ENCODE measurements at regions not wholly inside any gene's neighbourhood (a gene's known extent, or its start where the extent isn't known, plus 50 kb on each side); places are given as distances from the start of the nearest gene placed in this dataset.

DNA sequence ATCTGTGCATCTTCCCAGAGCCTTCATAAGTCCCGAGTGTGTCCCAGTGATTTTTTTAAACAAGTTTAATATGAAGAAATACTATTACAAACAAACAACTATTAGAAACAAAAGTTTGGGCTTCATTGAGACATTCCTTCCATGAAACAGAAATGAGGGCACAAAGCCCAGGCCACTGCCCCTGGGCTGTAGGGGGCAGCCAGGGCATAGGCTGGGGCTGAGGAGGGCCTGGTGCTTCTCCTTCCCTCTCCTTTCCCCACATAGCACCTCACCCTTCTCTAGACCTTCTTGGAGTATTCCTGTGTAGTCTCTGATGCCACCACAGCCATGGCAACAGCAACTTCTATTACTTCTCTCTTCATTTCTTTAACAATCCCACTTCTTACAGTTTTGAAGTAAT is 348.2 kb downstream of the IRX2 start:
- Histone ChIP-seq H3K9ac (replicated peaks in 1 of 4; ENCODE audit: extremely low read depth in 1 of 4, low read depth in 3 of 4, low read length in 3 of 4) (no peak overlapping the region), H3K79me2 (ENCODE audit: control insufficient read depth in 1 of 2, insufficient read depth in 2 of 2, low read length in 2 of 2) (no peaks in the 10 kb centered on the region), H3K27ac (ENCODE audit: low read depth, low read length) (no peak overlapping the region), H4K91ac (replicated peaks; ENCODE audit: insufficient read length, low read length) (no peak overlapping the region), H4K8ac (ENCODE audit: extremely low read depth, insufficient read depth, low read length) (no peak overlapping the region), H2BK12ac (ENCODE audit: low read depth, low read length) (no peak overlapping the region), H2BK5ac (ENCODE audit: low read depth, low read length) (no peak overlapping the region), H3K27me3 (replicated peaks in 1 of 4; ENCODE audit: control insufficient read depth in 3 of 4, extremely low read depth in 1 of 4, insufficient read depth in 3 of 4, low read length in 3 of 4) (no peaks in the 10 kb centered on the region), H3K4me3 (ENCODE audit: extremely low read depth in 1 of 4, insufficient read depth in 2 of 4, low read depth in 3 of 4, low read length in 4 of 4) (no peak overlapping the region), H3K4me2 (ENCODE audit: insufficient read depth in 1 of 2, low read depth in 2 of 2, low read length in 2 of 2) (no peak overlapping the region), H2BK15ac (ENCODE audit: low read length) (no peak overlapping the region), H2BK20ac (ENCODE audit: low read length) (no peak overlapping the region), H3K4me1 (replicated peaks in 1 of 4; ENCODE audit: control insufficient read depth in 3 of 4, insufficient read depth in 4 of 4, low read length in 3 of 4) (no peaks in the 10 kb centered on the region), H2BK120ac (replicated peaks; ENCODE audit: low read depth, low read length) (no peak overlapping the region), H4K5ac (ENCODE audit: insufficient read length, low read depth, low read length) (no peak overlapping the region), H3K79me1 (ENCODE audit: low read depth, low read length) (no peaks in the 10 kb centered on the region), H2AK5ac (ENCODE audit: low read depth, low read length) (no peak overlapping the region), H3K23ac (ENCODE audit: insufficient read length) (no peak overlapping the region), H3K14ac (ENCODE audit: insufficient read length) (no peak overlapping the region), H3K23me2 (ENCODE audit: low read depth, low read length) (no peaks in the 10 kb centered on the region), H2AFZ (ENCODE audit: low read length) (no peak overlapping the region), H3K36me3 (ENCODE audit: control insufficient read depth in 2 of 4, insufficient read depth in 4 of 4, low read length in 3 of 4) (no peaks in the 10 kb centered on the region), H3K4ac (replicated peaks; ENCODE audit: insufficient read length, low read depth, low read length) (no peak overlapping the region), H4K20me1 (replicated peaks in 1 of 2; ENCODE audit: control insufficient read depth in 1 of 2, insufficient read depth in 2 of 2, low read length in 2 of 2) (no peaks in the 10 kb centered on the region), H3K56ac (replicated peaks; ENCODE audit: insufficient read length, low read depth, low read length) (no peak overlapping the region), H3K18ac (ENCODE audit: extremely low read depth, low read length) (no peak overlapping the region), H3K9me3 (ENCODE audit: insufficient read depth in 2 of 2, low read depth in 1 of 2, low read length in 1 of 2) (peaks cover 4 to 5% of the 10 kb centered on the region in 2 experiments; a peak in 2 of 4 replicates)
- FAIRE-seq (no peak), DNase-seq (ENCODE audit: low read depth in 1 of 2, low spot score in 2 of 2) (no peak)
- ChIA-PET CTCF (ENCODE audit: partially characterized antibody) (interaction anchor here (1.4 kb wide), 2 partner anchors 12 to 13 kb away, joined by 3 to 4 read pairs; no protein-coding TSS in a partner anchor), POLR2A (ENCODE audit: partially characterized antibody) (no interaction called here)
- 92% methylated on average over 1 of the region's 1 CpG; no CpG with 5 or more reads in 1 of the 2 experiments for WGBS, 2 experiments (ENCODE audit: extremely low coverage in 1 of 2, insufficient coverage in 1 of 2, insufficient read length in 1 of 2, insufficient replicate concordance in 2 of 2, low coverage in 1 of 2, low lambda C conversion rate in 2 of 2, missing lambda C conversion rate in 1 of 2)
- TF ChIP-seq HDAC6 (IDR thresholded peaks at IDR 0.05; ENCODE audit: low read depth, low read length) (no peak), JUN (IDR thresholded peaks at IDR 0.05; ENCODE audit: low read depth, low read length) (no peak), SP4 (IDR thresholded peaks at IDR 0.05; ENCODE audit: low read length) (no peak), RBBP5 (IDR thresholded peaks at IDR 0.05; ENCODE audit: borderline replicate concordance, low read depth, low read length) (no peak), SRF (IDR thresholded peaks at IDR 0.05; ENCODE audit: low read depth, low read length) (no peak), CHD1 (IDR thresholded peaks at IDR 0.05; ENCODE audit: low read depth, low read length) (no peak)
- TF ChIP-seq, protein P1, sequence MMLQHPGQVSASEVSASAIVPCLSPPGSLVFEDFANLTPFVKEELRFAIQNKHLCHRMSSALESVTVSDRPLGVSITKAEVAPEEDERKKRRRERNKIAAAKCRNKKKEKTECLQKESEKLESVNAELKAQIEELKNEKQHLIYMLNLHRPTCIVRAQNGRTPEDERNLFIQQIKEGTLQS (IDR thresholded peaks at IDR 0.05; ENCODE audit: insufficient read depth, low read depth, low read length): no peak
- TF ChIP-seq, protein P2, sequence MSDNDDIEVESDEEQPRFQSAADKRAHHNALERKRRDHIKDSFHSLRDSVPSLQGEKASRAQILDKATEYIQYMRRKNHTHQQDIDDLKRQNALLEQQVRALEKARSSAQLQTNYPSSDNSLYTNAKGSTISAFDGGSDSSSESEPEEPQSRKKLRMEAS (IDR thresholded peaks at IDR 0.05): no peak

All from H1 (cell line).